HG03108 (cell line): ENCODE measurements at regions not wholly inside any gene's neighbourhood (a gene's known extent, or its start where the extent isn't known, plus 50 kb on each side); places are given as distances from the start of the nearest gene placed in this dataset.

Source experiments
- ATAC-seq: cut with Tn5 transposase; IDR thresholded peaks from one replicate; pipeline ENCODE4 v1.9.1; 2021; ENCODE audit warnings: moderate library complexity; ENCODE audit not compliant: unreplicated experiment

GRCh38 chr9:1946526-1947283 is 68.4 kb upstream of the SMARCA2 start:
- no peak for ATAC-seq

DNA sequence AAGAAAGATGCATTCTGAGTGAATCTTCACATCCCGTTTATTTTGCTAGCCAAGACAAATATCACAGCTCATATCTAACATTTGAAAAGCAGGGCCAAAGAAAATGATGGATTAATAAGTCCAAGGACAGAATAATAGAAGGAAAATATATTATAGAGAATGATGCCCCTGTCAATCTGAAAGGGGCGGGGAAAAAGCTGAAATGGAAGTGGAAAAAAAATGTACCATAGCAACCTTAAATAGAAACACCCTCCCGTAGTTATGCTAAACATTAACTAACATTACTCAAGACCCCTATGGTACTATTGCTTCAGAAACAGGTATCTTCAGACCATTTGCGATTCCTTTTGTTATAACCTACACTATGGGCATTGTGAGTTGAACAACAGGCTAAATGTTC is 67.7 kb upstream of the SMARCA2 start:
- no peak for ATAC-seq

DNA sequence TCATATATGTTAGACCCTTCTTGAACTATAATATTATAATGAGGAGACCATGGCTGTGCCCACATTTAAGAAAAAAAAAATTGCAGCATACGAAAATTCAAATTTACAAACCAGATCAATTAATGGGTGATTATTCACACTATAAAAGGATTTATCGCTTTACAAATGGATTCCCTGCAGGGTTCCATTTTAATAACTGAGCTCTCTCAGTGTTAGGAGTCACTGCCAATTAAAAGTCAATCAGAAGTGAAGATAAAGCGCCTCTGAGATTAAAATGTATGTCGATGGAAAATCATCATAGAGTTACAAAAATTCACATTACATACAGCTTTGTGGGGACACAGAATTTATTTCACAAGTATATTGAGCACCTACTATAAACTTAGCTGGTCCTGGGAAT is 66.6 kb upstream of the SMARCA2 start:
- no peak for ATAC-seq

- ATAC-seq = no peak
Measured at GRCh38 chr9:1951446-1951845, 63.7 kb upstream of the SMARCA2 start.

DNA sequence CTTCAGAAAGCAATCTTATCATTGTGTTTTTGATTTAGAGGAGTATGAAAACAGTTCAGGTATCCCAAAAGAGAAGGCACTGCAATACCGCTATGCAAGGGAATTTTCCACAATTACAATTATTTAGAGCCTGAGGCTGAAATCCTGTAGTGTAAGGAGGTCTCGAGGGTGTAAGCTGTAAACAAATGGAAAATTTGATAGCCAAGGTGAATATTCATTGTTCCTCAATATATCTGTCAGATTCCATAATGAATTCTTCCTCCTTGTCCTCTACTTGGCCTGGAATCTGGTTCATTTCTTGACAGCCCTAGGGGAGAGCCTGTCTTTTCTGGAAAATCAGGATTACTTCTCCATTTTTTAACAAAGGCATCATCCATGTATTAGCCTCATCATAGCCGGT is 63.1 kb upstream of the SMARCA2 start:
- ATAC-seq = no peak

GRCh38 chr9:1954238-1954637 is 60.9 kb upstream of the SMARCA2 start:
- ATAC-seq = no peak

DNA sequence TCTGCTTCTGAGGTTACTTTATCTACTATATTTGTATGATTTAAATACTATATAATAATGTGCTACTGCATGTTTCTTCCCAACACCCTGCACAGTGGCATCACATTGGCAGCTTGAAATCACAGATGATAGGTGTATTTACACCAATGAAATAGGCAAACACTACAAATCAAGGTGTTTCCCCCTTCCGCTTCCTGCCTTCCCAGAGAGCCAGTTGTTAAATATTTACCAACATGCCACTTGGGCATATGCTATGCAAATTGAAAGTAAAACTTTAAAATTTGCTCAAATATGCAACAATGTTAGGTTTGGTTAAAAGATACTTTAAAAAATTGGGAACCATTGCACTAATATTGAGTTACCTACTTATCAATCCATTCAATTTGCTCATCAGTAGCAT is 58.2 kb upstream of the SMARCA2 start:
- no peak for ATAC-seq

DNA sequence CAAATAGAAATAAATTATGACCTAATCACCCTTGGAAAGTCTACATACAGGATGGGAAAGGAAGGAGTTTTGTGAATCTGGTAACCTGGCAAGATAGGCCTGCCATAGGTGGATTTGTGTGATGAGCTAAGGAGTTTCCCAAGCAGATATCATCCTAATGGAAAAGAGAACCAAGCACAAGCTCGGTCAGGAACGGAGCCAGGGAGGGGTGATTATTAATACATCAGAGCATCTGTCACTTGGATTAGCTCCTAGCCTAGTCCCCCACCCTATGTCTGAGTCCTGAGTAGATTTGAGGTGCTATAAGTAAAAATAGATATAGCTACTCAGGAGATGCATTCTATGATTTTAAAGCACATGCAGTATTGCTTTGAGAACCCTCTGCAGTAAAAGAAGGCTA is 57.3 kb upstream of the SMARCA2 start:
- no peak for ATAC-seq

- ATAC-seq = no peak
Measured at GRCh38 chr9:1959371-1959770, 55.8 kb upstream of the SMARCA2 start.

DNA sequence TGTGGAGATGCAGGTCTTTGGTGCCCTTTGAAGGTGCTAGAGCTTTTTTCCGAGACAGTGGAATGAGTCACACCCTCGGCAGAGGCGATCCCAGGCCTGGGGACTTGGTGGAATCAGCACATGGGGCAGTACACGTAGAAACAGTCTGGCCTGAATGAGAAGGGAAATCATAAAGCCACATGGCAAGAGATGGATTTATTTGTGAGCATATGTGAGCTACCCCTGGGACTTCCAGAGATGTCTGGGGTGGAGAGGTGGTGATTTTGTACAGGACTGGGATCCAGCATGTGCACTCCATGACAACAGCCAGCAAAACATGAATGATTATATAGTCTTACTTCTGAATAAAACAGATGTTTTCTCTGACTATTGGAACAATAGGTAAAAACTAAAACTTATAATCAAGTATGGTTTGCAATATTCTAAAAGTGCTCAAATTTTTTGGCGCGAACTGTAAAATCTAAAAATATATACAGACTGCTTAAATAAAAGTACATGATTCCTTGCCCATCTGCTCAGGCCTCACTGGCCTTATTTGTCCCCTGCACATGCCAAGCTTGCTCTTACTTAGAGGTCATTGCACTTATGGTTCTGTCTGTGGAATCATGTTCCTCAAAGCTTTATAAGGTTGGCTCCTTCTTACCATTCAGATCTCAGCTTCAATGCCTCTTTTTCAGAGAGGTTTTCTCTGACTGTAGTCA is 54.7 kb upstream of the SMARCA2 start:
- ATAC-seq = no peak

GRCh38 chr9:1962122-1962521 is 53.0 kb upstream of the SMARCA2 start:
- no peak for ATAC-seq

DNA sequence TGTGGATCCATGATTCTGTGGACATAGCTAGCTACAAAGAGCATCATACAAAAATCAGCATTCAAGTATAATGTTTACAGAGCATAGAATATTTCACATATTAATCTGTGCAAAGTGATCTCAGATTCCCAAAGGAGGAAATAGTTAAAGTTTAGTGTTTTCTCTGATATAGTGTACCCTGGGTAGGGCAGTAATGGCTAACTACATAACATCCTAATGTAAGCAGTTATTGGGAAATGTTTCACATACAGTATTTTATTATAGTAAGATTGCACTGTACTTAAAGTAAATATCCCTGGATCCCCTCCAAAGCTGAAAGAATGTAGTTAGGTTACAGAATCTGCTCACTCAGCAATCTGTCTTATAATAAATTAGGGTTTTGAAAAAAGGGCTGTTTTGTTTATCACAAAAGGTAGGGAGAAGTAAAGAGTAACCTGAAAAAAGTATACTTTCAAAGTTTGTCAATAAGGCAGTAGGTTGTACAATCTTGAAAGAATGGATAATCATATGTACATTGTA is 52.5 kb upstream of the SMARCA2 start:
- ATAC-seq = no peak

DNA sequence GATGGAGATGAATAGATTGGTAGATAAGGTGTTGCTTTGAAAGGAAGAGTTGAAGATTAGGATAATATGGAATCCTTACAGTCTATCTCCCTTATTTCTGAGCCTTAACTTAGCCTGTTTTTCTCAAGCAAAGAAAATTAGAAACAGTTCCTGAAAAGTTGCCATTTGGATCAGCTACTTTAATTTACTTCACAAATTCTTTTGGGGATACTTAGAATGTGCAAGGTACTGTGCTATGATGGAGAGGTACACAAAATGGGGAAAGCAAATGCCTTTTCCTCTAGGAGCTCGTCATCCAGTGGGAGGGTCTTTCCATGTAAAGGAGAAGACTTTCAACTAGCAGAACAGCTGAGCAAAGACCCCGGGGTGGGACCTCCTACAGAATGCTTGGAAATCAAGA is 51.1 kb upstream of the SMARCA2 start:
- ATAC-seq = no peak
